Naive thymus-derived CD4-positive, alpha-beta T cell (primary cell): ENCODE measurements at regions not wholly inside any gene's neighbourhood (a gene's known extent, or its start where the extent isn't known, plus 50 kb on each side); places are given as distances from the start of the nearest gene placed in this dataset.

Experiments used
- ATAC-seq: fragments of 150-1000 bp; cut with Tn5 transposase; 2 replicates; pipeline ENCODE4 v1.10.0; 2021; ENCODE audit warnings: mild to moderate bottlenecking, moderate library complexity
- CTCF ChIA-PET: fragments of 350-600 bp; sonication (Branson Sonifier 250); formaldehyde crosslinking; loops from one replicate; lab custom pipeline; 2021; ENCODE audit warnings: antibody characterized with exemption; lab: Charles Lee
- POLR2A ChIA-PET: fragments of 350-600 bp; sonication (Branson Sonifier 250); formaldehyde crosslinking; loops from one replicate; lab custom pipeline; 2021; ENCODE audit warnings: antibody characterized with exemption, inconsistent platforms; lab: Charles Lee
- DNase-seq, 9 donors: peaks; one replicate each; pipeline versions ENCODE4 v3.0.0 to v3.0.0-alpha.2; 2020 to 2022; ENCODE audit warnings: mixed read lengths in 1 of 9
- H3K27ac ChIP-seq: one replicate; pipeline ENCODE4 v1.7.0; 2013; ENCODE audit warnings: mild to moderate bottlenecking, low read depth, low read length, moderate library complexity
- H3K27me3 ChIP-seq, 2 donors: one replicate each; pipeline ENCODE4 v1.7.0; 2013; ENCODE audit warnings: low read length in 2 of 2, mild to moderate bottlenecking in 2 of 2, moderate library complexity in 2 of 2; ENCODE audit not compliant: control insufficient read depth in 2 of 2, insufficient read depth in 2 of 2
- H3K36me3 ChIP-seq, 3 experiments: 1 replicate in 2 of 3; 2 replicates in 1 of 3; pipeline ENCODE4 v1.7.0; 2013; ENCODE audit warnings: low read length in 3 of 3, mild to moderate bottlenecking in 3 of 3, moderate library complexity in 1 of 3; ENCODE audit not compliant: insufficient read depth in 3 of 3, control insufficient read depth in 2 of 3
- H3K4me1 ChIP-seq, 2 donors: one replicate each; pipeline ENCODE4 v1.7.0; 2013; ENCODE audit warnings: low read length in 2 of 2, mild to moderate bottlenecking in 2 of 2, moderate library complexity in 1 of 2; ENCODE audit not compliant: control insufficient read depth in 2 of 2, insufficient read depth in 2 of 2
- H3K4me3 ChIP-seq: 2 replicates; pipeline ENCODE4 v1.7.0; 2013; ENCODE audit warnings: mild to moderate bottlenecking, low read length
- H3K9me3 ChIP-seq, 3 experiments: 1 replicate in 2 of 3; 2 replicates in 1 of 3; pipeline ENCODE4 v1.7.0; 2013; ENCODE audit warnings: low read length in 3 of 3; ENCODE audit not compliant: control insufficient read depth in 2 of 3
- H3K27ac Mint-ChIP-seq, 9 donors: one replicate each; pipeline ENCODE4 v1.8.0; 2020 to 2022; ENCODE audit warnings: mixed read lengths in 9 of 9, mild to moderate bottlenecking in 8 of 9, moderate library complexity in 5 of 9, inconsistent platforms in 2 of 9
- H3K27me3 Mint-ChIP-seq, 5 donors: one replicate each; pipeline ENCODE4 v1.8.0; 2021 to 2022; ENCODE audit warnings: mixed read lengths in 5 of 5, mild to moderate bottlenecking in 1 of 5
- H3K36me3 Mint-ChIP-seq, 5 donors: one replicate each; pipeline ENCODE4 v1.8.0; 2020 to 2022; ENCODE audit warnings: mixed read lengths in 5 of 5, mild to moderate bottlenecking in 3 of 5, inconsistent platforms in 1 of 5
- H3K4me1 Mint-ChIP-seq, 7 donors: one replicate each; pipeline ENCODE4 v1.8.0; 2020 to 2022; ENCODE audit warnings: mixed read lengths in 7 of 7, mild to moderate bottlenecking in 3 of 7, inconsistent platforms in 1 of 7
- H3K4me3 Mint-ChIP-seq, 10 donors: one replicate each; pipeline ENCODE4 v1.8.0; 2020 to 2022; ENCODE audit warnings: mild to moderate bottlenecking in 10 of 10, mixed read lengths in 10 of 10, moderate library complexity in 6 of 10, inconsistent platforms in 2 of 10
- H3K9me3 Mint-ChIP-seq, 11 donors: one replicate each; pipeline ENCODE4 v1.8.0; 2020 to 2022; ENCODE audit warnings: mixed read lengths in 11 of 11, mild to moderate bottlenecking in 4 of 11, inconsistent platforms in 1 of 11, moderate library complexity in 1 of 11
- intact Hi-C, 2 donors: fragments of 100-400 bp; cut with micrococcal nuclease; formaldehyde crosslinking; loops; one replicate each; pipeline ENCODE4 v1.15.1; 2023

DNA sequence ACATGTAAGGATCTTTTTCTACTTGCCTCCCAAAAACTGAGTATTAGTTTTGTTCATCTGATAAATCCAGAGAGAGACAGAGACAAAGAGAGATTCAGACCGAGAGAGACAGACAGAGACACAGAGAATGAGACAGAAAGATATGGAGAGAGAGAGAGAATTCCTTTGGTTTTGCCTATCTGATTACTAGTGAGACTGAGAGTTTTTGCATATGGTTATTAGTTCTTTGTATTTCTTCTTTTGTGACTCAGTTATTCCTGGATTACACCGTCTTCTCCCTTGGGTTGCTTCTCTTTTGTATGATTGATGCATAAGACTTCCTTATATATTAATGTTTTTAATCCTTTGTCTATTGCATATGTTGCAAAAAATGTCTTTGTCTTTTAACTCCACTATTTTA, 91.2 kb upstream of the SPATA31C2 start:
- intact Hi-C loops = no loop called here

DNA sequence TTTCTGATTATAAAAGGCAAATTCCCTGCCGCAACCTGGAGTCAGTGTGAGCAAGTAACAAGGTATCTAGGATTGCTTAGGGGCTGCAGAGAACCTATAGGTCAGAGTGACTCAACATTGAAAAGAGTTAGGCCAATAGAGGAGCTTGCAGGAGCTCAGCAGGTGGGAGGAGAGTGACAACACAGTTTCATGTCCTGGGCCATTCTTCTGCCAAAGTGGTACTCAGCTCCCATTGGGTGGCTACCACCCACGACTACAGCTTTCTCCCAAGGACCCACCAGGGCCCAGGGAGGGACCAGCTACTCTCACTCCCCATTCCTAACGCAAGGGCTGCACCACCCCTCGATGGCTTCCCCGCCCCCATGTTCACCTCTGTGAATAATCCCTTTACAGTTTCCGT, 86.7 kb upstream of the SPATA31C2 start:
- POLR2A ChIA-PET = no interaction called here

More for the DNA sequence above, 91.2 kb upstream of the SPATA31C2 start:
- peaks cover 5 to 23% (median 8%) of the 10 kb centered on the region in 5 donors for H3K27me3 Mint-ChIP-seq
- no peak overlapping the region for H3K27ac ChIP-seq
- H3K9me3 Mint-ChIP-seq = peaks cover 0 to 22% (median 5%) of the 10 kb centered on the region in 11 donors
- POLR2A ChIA-PET = no interaction called here
- H3K36me3 Mint-ChIP-seq = peaks cover 0 to 6% (median 0%) of the 10 kb centered on the region in 5 donors
- H3K27ac Mint-ChIP-seq = no peak overlapping the region
- H3K4me1 Mint-ChIP-seq = peaks cover 0 to 3% (median 0%) of the 10 kb centered on the region in 7 donors
- no peaks in the 10 kb centered on the region for H3K27me3 ChIP-seq
- no peak overlapping the region for H3K4me3 ChIP-seq
- ATAC-seq (no peak), DNase-seq (no peak)
- H3K4me1 ChIP-seq = no peaks in the 10 kb centered on the region
- no peaks in the 10 kb centered on the region for H3K9me3 ChIP-seq
- CTCF ChIA-PET = no interaction called here
- H3K4me3 Mint-ChIP-seq = no peak overlapping the region
- no peaks in the 10 kb centered on the region for H3K36me3 ChIP-seq

DNA sequence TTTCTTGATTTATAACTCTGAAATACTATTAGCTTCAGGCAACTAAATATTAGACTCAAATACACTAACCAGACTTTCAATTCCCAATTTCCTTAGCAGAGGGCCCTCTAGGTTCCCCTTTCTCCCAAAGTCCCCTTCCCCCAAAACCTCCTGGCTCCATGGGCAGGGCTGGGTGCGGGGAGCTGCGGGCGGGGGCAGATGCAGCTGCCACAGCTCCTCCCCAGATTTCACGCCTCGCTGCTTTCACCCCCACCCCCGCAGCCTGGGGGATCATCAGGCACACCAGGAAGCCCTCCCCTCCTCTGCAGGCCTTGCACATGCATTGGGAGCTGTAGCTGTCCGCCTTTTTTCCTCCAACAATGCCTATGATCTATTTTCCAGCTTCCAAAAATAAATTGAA, 82.8 kb upstream of the SPATA31C2 start:
- Mint-ChIP-seq H3K36me3 (no peaks in the 10 kb centered on the region), H3K4me3 (no peak overlapping the region), H3K9me3 (no peaks in the 10 kb centered on the region), H3K27me3 (peaks cover 6 to 16% (median 9%) of the 10 kb centered on the region in 5 donors), H3K4me1 (peaks cover 0 to 1% (median 0%) of the 10 kb centered on the region in 7 donors), H3K27ac (no peak overlapping the region)
- CTCF ChIA-PET = no interaction called here
- H3K9me3 ChIP-seq = no peaks in the 10 kb centered on the region
- H3K27ac ChIP-seq = no peak overlapping the region
- no peaks in the 10 kb centered on the region for H3K36me3 ChIP-seq
- H3K4me3 ChIP-seq = no peak overlapping the region
- POLR2A ChIA-PET = no interaction called here
- no peak for ATAC-seq
- no peaks in the 10 kb centered on the region for H3K4me1 ChIP-seq
- intact Hi-C loops = no loop called here
- DNase-seq = no peak
- H3K27me3 ChIP-seq = peaks cover 0 to 3% of the 10 kb centered on the region in 2 donors

More for the DNA sequence above, 86.7 kb upstream of the SPATA31C2 start:
- peaks cover 0 to 10% (median 2%) of the 10 kb centered on the region in 5 donors for H3K27me3 Mint-ChIP-seq
- Histone ChIP-seq H3K4me3 (no peak overlapping the region), H3K27ac (no peak overlapping the region), H3K4me1 (no peaks in the 10 kb centered on the region), H3K9me3 (no peaks in the 10 kb centered on the region), H3K27me3 (no peaks in the 10 kb centered on the region), H3K36me3 (no peaks in the 10 kb centered on the region)
- no peaks in the 10 kb centered on the region for H3K36me3 Mint-ChIP-seq
- H3K4me3 Mint-ChIP-seq = no peak overlapping the region
- peaks cover 0 to 3% (median 0%) of the 10 kb centered on the region in 7 donors for H3K4me1 Mint-ChIP-seq
- no peak for ATAC-seq
- H3K9me3 Mint-ChIP-seq = no peaks in the 10 kb centered on the region
- CTCF ChIA-PET = no interaction called here
- DNase-seq = no peak
- no peak overlapping the region for H3K27ac Mint-ChIP-seq
- intact Hi-C loops = no loop called here

DNA sequence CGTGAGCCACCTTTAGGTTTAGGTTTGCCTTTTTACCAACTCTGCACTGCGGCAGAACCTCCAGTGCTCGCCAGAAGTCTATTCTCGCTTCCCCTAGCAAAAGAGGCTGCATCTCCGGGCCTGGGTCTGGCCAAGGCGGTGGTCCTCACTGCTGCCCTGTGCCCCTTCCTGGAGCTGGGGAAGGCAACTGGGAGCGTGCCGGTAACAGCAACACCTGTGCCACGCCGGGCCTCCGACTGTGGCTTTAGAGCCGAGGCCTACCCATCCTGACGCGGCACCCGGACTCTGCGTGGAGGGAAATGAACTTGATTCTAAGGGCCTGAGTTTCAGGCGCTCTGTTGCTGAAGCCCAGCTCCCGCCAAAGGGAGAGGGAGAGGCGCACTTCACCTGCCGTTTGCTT, 82.4 kb upstream of the SPATA31C2 start:
- no peaks in the 10 kb centered on the region for H3K4me1 ChIP-seq
- no peak overlapping the region for H3K27ac ChIP-seq
- ATAC-seq (no peak), DNase-seq (no peak)
- ChIA-PET CTCF (no interaction called here), POLR2A (no interaction called here)
- Mint-ChIP-seq H3K4me3 (no peak overlapping the region), H3K27me3 (peaks cover 6 to 16% (median 11%) of the 10 kb centered on the region in 5 donors), H3K4me1 (no peaks in the 10 kb centered on the region), H3K36me3 (no peaks in the 10 kb centered on the region), H3K9me3 (peaks cover 0 to under 1% (median 0%) of the 10 kb centered on the region in 11 donors), H3K27ac (no peak overlapping the region)
- no peaks in the 10 kb centered on the region for H3K36me3 ChIP-seq
- H3K27me3 ChIP-seq = peaks cover 0 to 4% of the 10 kb centered on the region in 2 donors
- H3K4me3 ChIP-seq = no peak overlapping the region
- no peaks in the 10 kb centered on the region for H3K9me3 ChIP-seq
- intact Hi-C loops = no loop called here

DNA sequence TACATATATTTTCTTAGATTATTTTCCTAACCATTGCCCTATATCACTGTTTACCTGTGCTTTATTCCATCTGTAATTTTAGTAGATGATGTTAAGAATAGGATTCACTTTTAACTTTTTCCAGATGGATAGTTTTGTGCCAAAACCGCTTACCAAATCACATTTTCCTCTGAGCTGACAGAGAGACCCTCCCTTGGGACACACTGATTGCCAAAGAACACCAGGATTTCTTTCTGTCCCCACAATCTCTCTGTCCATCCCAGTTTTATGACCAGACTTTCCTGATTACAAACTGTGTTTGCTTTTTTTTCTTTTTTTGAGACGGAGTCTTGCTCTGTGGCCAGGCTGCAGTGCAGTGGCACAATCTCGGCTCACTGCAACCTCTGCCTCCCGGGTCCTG, 81.3 kb upstream of the SPATA31C2 start:
- POLR2A ChIA-PET = no interaction called here
- H3K36me3 Mint-ChIP-seq = peaks cover 0 to 3% (median 0%) of the 10 kb centered on the region in 5 donors

DNA sequence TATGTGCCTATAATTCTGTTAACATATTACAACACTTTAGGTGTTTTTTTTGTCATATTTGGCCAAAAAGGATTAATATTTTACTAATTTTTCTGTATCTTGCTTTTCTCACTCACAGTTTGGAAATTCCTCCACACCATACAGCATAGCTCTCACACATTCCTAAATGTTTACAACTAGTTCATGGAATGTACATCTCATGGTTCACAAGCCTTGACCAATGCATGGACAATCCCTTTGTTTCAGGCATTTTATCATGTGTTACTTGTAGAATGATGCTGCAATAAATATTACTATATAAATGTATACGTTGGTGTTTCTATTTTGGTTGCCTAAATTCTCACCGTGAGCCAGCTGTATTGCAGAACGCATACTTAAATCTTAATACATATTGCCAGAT, 80.5 kb upstream of the SPATA31C2 start:
- intact Hi-C loops = no loop called here
- no peak overlapping the region for H3K27ac ChIP-seq
- no peak overlapping the region for H3K27ac Mint-ChIP-seq
- H3K36me3 Mint-ChIP-seq = peaks cover 0 to 4% (median 0%) of the 10 kb centered on the region in 5 donors
- H3K27me3 ChIP-seq = peaks cover 0 to 4% of the 10 kb centered on the region in 2 donors
- peaks cover 12 to 26% (median 16%) of the 10 kb centered on the region in 5 donors for H3K27me3 Mint-ChIP-seq
- POLR2A ChIA-PET = no interaction called here
- no peaks in the 10 kb centered on the region for H3K4me1 ChIP-seq
- no peaks in the 10 kb centered on the region for H3K4me1 Mint-ChIP-seq
- peaks cover 0 to 12% (median 2%) of the 10 kb centered on the region in 11 donors for H3K9me3 Mint-ChIP-seq
- no peaks in the 10 kb centered on the region for H3K9me3 ChIP-seq
- H3K4me3 ChIP-seq = no peak overlapping the region
- DNase-seq (no peak), ATAC-seq (no peak)
- CTCF ChIA-PET = no interaction called here
- H3K4me3 Mint-ChIP-seq = no peak overlapping the region
- H3K36me3 ChIP-seq = no peaks in the 10 kb centered on the region

More for the DNA sequence above, 81.3 kb upstream of the SPATA31C2 start:
- Histone ChIP-seq H3K9me3 (no peaks in the 10 kb centered on the region), H3K27me3 (peaks cover 0 to 4% of the 10 kb centered on the region in 2 donors), H3K4me3 (no peak overlapping the region), H3K27ac (no peak overlapping the region), H3K4me1 (no peaks in the 10 kb centered on the region), H3K36me3 (no peaks in the 10 kb centered on the region)
- Mint-ChIP-seq H3K4me3 (no peak overlapping the region), H3K27me3 (peaks cover 12 to 22% (median 15%) of the 10 kb centered on the region in 5 donors), H3K27ac (no peak overlapping the region), H3K4me1 (no peaks in the 10 kb centered on the region), H3K9me3 (peaks cover 0 to 6% (median 0%) of the 10 kb centered on the region in 11 donors)
- intact Hi-C loops = no loop called here
- CTCF ChIA-PET = no interaction called here
- ATAC-seq (no peak), DNase-seq (no peak)
